HG03103 (cell line): ENCODE measurements at regions not wholly inside any gene's neighbourhood (a gene's known extent, or its start where the extent isn't known, plus 50 kb on each side); places are given as distances from the start of the nearest gene placed in this dataset.
"Not testable (repeated sequence)": the region's sequence is repeated elsewhere in the genome, so short reads cannot be mapped to it uniquely, and the experiment has no call there.

Experiments
- ATAC-seq: cut with Tn5 transposase; IDR thresholded peaks from one replicate; pipeline ENCODE4 v1.9.1; 2021; ENCODE audit warnings: low read depth; ENCODE audit not compliant: unreplicated experiment

GRCh38 chr10:29734962-29735627 is 100.3 kb upstream of the SVIL start:
- peak; percentile 41 for ATAC-seq

GRCh38 chr10:29734640-29734961 is 99.8 kb upstream of the SVIL start:
- ATAC-seq = no peak

DNA sequence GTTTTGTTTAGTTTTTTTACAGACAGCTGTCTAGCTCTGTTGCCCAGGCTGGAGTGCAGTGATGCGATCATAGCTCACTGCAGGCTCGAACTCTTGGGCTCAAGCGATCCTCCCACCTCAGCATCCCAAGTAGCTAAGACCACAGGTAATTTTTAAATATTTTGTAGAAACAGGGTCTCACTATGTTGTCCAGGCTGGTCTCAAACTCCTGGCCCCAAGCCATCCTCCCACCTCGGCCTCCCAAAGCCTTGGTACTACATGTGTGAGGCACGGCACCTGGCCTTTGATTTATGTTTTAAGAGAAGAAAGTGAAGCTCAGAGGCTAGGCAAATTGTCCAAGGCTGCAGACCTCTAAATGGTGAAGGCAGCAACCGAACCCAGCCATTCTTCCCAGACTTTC is 98.6 kb upstream of the SVIL start:
- no peak for ATAC-seq

GRCh38 chr10:29732918-29733317 is 98.1 kb upstream of the SVIL start:
- ATAC-seq = no peak

GRCh38 chr10:29731760-29732159 is 97.0 kb upstream of the SVIL start:
- no peak for ATAC-seq

GRCh38 chr10:29730969-29731368 is 96.2 kb upstream of the SVIL start:
- no peak for ATAC-seq

GRCh38 chr10:29730458-29730857 is 95.7 kb upstream of the SVIL start:
- ATAC-seq = no peak

DNA sequence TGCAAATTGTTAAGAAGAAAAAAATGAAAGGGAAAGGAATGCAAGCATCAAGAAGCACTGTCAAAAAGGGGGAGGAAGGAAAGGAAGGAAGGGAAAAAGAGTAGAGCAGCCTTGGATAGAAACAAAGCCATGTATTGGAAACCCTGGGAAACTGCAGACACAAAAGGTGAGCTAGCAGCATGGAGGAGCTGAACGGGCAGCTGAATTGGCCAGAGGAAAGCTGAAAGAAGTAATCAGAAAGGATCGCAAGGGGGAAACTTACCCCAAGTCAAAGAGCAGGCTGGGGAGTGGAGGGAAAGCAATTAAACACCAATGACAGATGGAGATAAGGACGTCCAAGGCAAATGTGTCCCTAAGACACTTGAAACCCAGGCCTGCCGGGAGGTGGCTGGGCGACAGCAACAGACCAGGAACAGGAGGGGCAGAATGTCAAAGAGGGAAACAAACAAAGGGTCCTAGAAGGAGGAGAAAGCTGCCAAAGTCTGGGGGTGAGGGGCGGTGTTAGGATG is 93.8 kb upstream of the SVIL start:
- no peak for ATAC-seq

DNA sequence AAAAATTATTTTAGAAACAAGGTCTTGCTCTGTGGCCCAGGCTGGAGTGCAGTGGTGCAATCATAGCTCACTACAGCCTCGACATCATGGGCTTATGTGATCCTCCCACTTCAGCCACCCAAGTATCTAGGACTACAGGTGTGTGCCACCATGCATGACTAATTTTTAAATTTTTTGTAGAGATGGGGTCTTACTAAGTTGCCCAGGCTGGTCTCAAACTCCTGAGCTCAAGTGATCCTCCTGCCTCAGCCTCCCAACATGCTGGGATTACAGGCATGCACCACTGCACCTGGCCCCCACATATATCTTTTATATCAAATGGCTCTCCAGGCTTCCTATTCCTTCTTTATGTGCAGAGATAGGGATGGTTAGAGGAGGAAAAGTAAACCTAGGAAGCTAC is 91.2 kb upstream of the SVIL start:
- not testable (repeated sequence) for ATAC-seq

DNA sequence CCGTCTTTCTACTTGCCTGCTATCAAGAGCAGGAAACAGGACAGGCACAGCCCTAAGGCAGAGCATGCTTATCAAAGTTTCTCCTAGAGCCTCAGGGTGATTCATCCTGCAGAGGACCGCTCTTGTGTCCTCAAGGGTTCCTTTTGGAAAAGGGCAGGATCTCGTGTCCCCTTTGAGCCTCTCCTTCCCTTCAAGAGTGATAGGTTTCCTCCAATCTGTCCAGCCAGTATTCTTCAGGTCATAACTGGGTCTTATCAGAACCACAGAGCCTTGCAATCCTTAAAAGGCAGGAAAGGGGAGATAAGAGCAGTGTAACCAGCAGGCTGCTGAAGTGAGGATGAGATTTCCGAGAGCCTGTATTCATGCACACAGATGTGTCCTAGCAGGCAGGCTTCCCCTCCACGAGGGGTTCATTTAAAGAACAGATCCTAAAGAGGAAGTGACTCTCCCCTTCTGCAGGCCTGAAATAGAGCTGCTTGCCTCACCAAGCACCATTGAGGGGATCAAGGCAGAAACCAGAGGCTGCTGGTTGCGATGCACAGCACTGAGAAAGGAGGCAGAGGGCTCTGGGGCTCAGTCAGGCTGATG is 90.5 kb upstream of the SVIL start:
- ATAC-seq = no peak

DNA sequence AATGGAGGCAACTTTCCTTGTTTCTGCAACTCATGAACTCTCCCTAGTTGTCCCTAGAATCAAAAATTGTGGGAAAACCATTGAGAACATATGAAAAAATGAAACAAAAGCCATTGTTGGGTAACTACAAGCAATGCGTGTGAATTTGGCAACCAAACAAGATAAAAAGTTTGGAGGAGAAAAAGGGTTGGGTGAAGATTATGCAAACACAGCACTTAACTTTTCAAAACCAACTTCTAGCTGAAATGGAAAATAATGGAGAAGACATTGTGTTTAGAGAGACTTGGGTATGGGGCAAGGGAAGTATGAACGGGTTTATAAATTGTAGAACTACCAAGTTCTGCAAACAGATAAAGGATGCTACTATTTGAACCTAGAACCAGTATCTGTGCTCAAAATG is 89.0 kb upstream of the SVIL start:
- no peak for ATAC-seq

DNA sequence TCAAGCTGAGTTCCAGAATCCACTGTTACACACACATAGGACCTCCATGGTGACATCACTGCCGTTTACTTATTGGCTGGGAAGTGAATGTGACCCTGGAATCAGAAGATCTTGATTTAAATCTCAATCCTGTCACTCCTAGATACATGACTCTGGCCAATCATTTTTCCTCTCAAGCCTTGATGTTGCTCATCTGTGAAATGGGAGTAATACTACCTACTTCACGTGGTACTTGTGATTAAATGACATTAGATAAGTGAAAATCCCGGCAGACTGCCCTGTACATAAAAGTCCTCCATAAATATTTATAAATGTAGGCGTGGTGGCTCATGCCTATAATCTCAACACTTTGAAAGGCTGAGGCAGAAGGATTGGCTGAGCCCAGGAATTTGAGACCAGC is 88.0 kb upstream of the SVIL start:
- ATAC-seq = no peak

- ATAC-seq = no peak
These were observed 85.4 kb upstream of the SVIL start for GRCh38 chr10:29720149-29720548.

DNA sequence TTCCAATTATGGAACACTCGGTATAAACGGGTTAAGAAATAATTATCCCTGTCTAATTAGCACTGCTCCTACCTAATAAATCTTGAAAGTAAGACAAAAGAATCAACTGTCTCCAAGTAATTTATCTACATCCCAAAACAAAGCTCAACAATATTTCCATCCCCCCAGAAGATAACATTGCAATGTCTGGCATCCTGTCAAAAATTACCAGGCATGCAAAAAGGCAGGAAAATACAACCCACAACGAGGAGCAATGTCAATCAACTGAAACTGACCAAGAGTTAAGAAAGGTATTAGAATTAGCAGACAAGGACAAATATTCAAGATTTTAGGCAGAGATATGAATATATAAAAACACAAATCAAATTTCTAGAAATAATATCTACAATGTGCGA is 84.5 kb upstream of the SVIL start:
- ATAC-seq = no peak

GRCh38 chr10:29715296-29715695 is 80.5 kb upstream of the SVIL start:
- no peak for ATAC-seq

DNA sequence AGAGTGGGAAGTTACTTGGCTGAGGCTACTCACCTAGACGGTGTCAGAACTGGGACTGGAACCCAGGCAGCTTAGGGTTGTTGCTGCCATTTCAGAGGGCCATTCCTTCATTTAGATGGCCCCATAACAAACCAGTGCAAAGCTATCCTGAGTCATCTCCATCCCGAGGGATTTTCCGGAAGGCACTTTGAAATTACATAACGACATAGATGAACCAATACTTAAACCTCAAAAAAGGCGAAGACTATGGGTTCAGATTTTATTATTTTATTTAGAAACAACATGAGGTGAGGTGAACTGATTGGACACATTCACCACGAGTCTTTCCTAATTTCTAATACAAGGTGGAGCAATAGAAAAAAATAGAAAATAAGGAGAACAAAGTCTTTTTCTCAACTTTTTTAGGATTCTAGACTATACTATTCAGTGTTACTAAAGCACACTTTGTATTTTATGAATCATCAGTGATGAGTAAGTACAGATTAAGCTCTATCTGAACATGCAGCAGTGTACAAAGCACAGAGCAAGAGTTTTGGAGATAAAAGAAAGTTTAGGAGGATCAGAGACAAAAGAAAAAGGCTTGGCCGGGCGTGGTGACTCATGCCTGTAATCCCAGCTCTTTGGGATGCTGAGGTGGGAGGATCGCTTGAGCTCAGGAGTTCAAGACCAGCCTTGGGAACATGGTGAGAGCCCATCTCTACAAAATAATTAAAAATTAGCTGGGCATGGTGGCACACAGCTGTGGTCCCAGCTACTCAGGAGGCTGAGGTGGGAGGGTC is 79.5 kb upstream of the SVIL start:
- no peak for ATAC-seq

- no peak for ATAC-seq
These were observed 78.7 kb upstream of the SVIL start for GRCh38 chr10:29713450-29713849.

- no peak for ATAC-seq
These were observed 77.3 kb upstream of the SVIL start for GRCh38 chr10:29712108-29712507.

GRCh38 chr10:29710128-29710527 is 75.4 kb upstream of the SVIL start:
- ATAC-seq = no peak

DNA sequence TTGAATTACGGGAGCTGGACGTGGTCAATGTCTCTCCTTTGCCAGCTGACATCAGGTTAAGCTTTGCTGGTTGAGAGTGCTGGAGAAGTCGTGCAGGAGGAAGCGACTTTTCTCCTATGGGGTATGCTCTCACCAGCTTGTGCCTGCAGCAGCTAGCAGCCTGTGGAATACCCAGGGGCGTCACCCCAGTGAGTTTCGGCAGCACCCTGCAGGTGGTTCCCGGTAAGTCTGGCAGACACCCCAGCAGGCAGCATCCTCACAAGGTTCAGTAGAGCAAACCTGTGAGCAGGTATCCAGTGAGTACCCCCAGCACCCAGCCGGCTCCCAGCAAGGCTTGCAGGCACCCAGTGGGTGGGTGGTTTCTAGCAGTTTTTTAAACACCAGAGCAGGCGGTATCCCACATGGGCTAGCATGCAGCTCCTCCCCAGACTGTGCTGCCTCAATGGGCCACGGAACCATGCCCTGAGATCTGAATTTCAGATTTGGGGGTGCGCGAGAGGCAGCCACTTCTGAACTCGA is 74.8 kb upstream of the SVIL start:
- ATAC-seq = no peak

DNA sequence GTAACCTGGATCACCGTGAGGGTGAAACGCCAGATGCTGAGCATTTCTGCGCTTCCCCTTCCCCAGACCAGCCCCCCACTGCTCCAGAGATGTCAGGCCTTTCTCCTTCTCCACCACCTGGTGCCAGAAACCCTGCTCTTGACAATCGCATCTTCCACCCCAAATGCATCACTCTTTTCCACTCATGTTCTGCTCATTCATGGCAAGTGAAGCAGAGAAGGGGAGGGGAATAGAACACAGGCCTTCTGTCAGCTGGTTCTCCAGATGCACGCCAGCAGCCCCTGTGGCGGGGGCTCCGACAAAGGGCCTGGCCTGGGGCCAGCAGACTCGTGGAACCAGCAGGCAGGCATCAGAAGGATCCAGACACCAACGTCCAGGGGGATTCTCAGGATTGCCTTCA is 68.5 kb upstream of the SVIL start:
- no peak for ATAC-seq
